SK-N-SH (cell line): ENCODE measurements at regions not wholly inside any gene's neighbourhood (a gene's known extent, or its start where the extent isn't known, plus 50 kb on each side); places are given as distances from the start of the nearest gene placed in this dataset.

ENCODE experiments used
- CTCF ChIA-PET: fragments of 300-600, 350-600 bp; formaldehyde crosslinking; extraction: SDS; loops from one replicate; lab custom pipeline; 2021; lab: Yijun Ruan, JAX
- POLR2A ChIA-PET: fragments of 350-600 bp; sonication (Branson Sonifier 250); formaldehyde crosslinking; extraction: SDS; loops from one replicate; lab custom pipeline; 2020; ENCODE audit warnings: antibody characterized with exemption, inconsistent platforms; lab: Yijun Ruan, JAX
- DNase-seq: peaks from one replicate; pipeline ENCODE4 v3.0.0; 2012
- H2AFZ ChIP-seq: fragments of 200-600 bp; sonication (generic); 2 replicates; pipeline ENCODE4 v1.8.1; 2016; ENCODE audit warnings: antibody characterized with exemption, mild to moderate bottlenecking, low read depth
- H3F3A ChIP-seq: fragments of 200-600 bp; sonication (generic); replicated peaks from 2 replicates; pipeline ENCODE3; 2016; ENCODE audit warnings: antibody characterized with exemption, mild to moderate bottlenecking; ENCODE audit not compliant: insufficient read depth
- H3K27ac ChIP-seq, 2 experiments: fragments of 200-500 bp in 1 of 2; fragments of 200-600 bp in 1 of 2; sonication (Bioruptor generic) in 1 of 2; sonication (generic), shearing (Covaris generic) in 1 of 2; 2 replicates each; pipeline versions ENCODE4 v1.5.1 to v1.6.1; 2014 to 2016; ENCODE audit warnings: low read depth in 2 of 2, inconsistent platforms in 1 of 2, low read length in 1 of 2, mild to moderate bottlenecking in 1 of 2, mixed read lengths in 1 of 2
- H3K27me3 ChIP-seq: fragments of 200-600 bp; sonication (generic), shearing (Covaris generic); 2 replicates; pipeline ENCODE4 v1.6.1; 2016; ENCODE audit warnings: mixed run types; ENCODE audit not compliant: insufficient read depth
- H3K36me3 ChIP-seq, 2 experiments: fragments of 200-500 bp in 1 of 2; fragments of 200-600 bp in 1 of 2; sonication (Bioruptor generic) in 1 of 2; sonication (generic) in 1 of 2; replicated peaks in 1 of 2; 2 replicates each; pipeline versions ENCODE3 to v1.5.1; 2014 to 2016; ENCODE audit warnings: low read length in 1 of 2, mild to moderate bottlenecking in 1 of 2; ENCODE audit not compliant: insufficient read depth in 2 of 2, control insufficient read depth in 1 of 2
- H3K4me1 ChIP-seq, 2 experiments: fragments of 200-500 bp in 1 of 2; fragments of 200-600 bp in 1 of 2; sonication (Bioruptor generic) in 1 of 2; sonication (generic), shearing (Covaris generic) in 1 of 2; 2 replicates each; pipeline versions ENCODE4 v1.5.1 to v1.6.1; 2014 to 2016; ENCODE audit warnings: low read depth in 1 of 2, low read length in 1 of 2, mixed run types in 1 of 2; ENCODE audit not compliant: insufficient read depth in 2 of 2, control insufficient read depth in 1 of 2
- H3K4me2 ChIP-seq: fragments of 200-600 bp; sonication (generic), shearing (Covaris generic); 2 replicates; pipeline ENCODE4 v1.6.1; 2017; ENCODE audit warnings: mixed run types
- H3K4me3 ChIP-seq, 2 experiments: fragments of 200-500 bp in 1 of 2; fragments of 200-600 bp in 1 of 2; sonication (Bioruptor generic) in 1 of 2; sonication (generic), shearing (Covaris generic) in 1 of 2; 2 replicates each; pipeline versions ENCODE4 v1.5.1 to v1.8.1; 2014 to 2016; ENCODE audit warnings: low read depth in 2 of 2, inconsistent platforms in 1 of 2, low read length in 1 of 2, mild to moderate bottlenecking in 1 of 2, mixed read lengths in 1 of 2, moderate library complexity in 1 of 2
- H3K79me2 ChIP-seq: fragments of 200-600 bp; sonication (generic); 2 replicates; pipeline ENCODE4 v1.8.1; 2017; ENCODE audit warnings: mild to moderate bottlenecking; ENCODE audit not compliant: insufficient read depth
- H3K9ac ChIP-seq: fragments of 200-600 bp; sonication (generic); 2 replicates; pipeline ENCODE4 v1.6.1; 2017; ENCODE audit warnings: mixed run types
- H3K9me2 ChIP-seq: fragments of 200-600 bp; sonication (generic); 2 replicates; pipeline ENCODE4 v1.6.1; 2017; ENCODE audit warnings: mixed run types
- H3K9me3 ChIP-seq: fragments of 200-600 bp; sonication (generic); 2 replicates; pipeline ENCODE4 v1.6.1; 2017; ENCODE audit warnings: mixed run types, mild to moderate bottlenecking, moderate library complexity
- H4K20me1 ChIP-seq: fragments of 200-600 bp; sonication (generic); 2 replicates; pipeline ENCODE4 v1.6.1; 2017; ENCODE audit warnings: mild to moderate bottlenecking, mixed run types; ENCODE audit not compliant: insufficient read depth
- EP300 ChIP-seq, 2 experiments: IDR thresholded peaks; 2 replicates each; pipeline versions ENCODE4 v1.4.0 to v1.6.1; 2012; ENCODE audit warnings: borderline replicate concordance in 1 of 2, low read depth in 1 of 2, low read length in 1 of 2
- EZH2phosphoT487 ChIP-seq: fragments of 200-600 bp; sonication (generic); IDR thresholded peaks from 2 replicates; pipeline ENCODE4 v1.6.1; 2017; ENCODE audit warnings: low read depth, mixed run types, mild to moderate bottlenecking, antibody characterized with exemption, moderate library complexity, borderline replicate concordance
- FOSL2 ChIP-seq: IDR thresholded peaks from 2 replicates; pipeline ENCODE4 v1.4.0; 2012; ENCODE audit warnings: low read depth, mild to moderate bottlenecking, moderate library complexity, borderline replicate concordance
- FOXJ3 ChIP-seq: sonication (generic); formaldehyde crosslinking; IDR thresholded peaks from 2 replicates; pipeline ENCODE4 v1.5.1; 2020; ENCODE audit warnings: mild to moderate bottlenecking, missing genetic modification reagents
- FOXM1 ChIP-seq: IDR thresholded peaks from 2 replicates; pipeline ENCODE4 v1.4.0; 2012; ENCODE audit warnings: low read depth, mild to moderate bottlenecking
- GATA2 ChIP-seq: sonication (generic); formaldehyde crosslinking; IDR thresholded peaks from 2 replicates; pipeline ENCODE4 v1.5.0; 2020; ENCODE audit warnings: mild to moderate bottlenecking, missing genetic modification reagents
- JUND ChIP-seq: IDR thresholded peaks from 2 replicates; pipeline ENCODE4 v1.4.0; 2012
- MEF2A ChIP-seq: IDR thresholded peaks from 2 replicates; pipeline ENCODE4 v1.4.0; 2012; ENCODE audit warnings: low read depth, borderline replicate concordance
- MXI1 ChIP-seq: IDR thresholded peaks from 2 replicates; pipeline ENCODE4 v1.6.1; 2012; ENCODE audit warnings: mild to moderate bottlenecking, low read depth, low read length, improper control_type of control experiment
- NRF1 ChIP-seq: IDR thresholded peaks from 2 replicates; pipeline ENCODE4 v1.6.1; 2012; ENCODE audit warnings: low read depth, mild to moderate bottlenecking, low read length
- RAD21 ChIP-seq: IDR thresholded peaks from 2 replicates; pipeline ENCODE4 v1.6.1; 2012; ENCODE audit warnings: mild to moderate bottlenecking, low read length
- RCOR1 ChIP-seq: fragments of 150-350 bp; IDR thresholded peaks from 2 replicates; pipeline ENCODE4 v1.6.1; 2017; ENCODE audit warnings: antibody characterized with exemption, low read length
- RXRA ChIP-seq: IDR thresholded peaks from 2 replicates; pipeline ENCODE4 v1.4.0; 2012; ENCODE audit warnings: low read depth, mild to moderate bottlenecking, borderline replicate concordance
- SMC3 ChIP-seq: IDR thresholded peaks from 2 replicates; pipeline ENCODE4 v1.6.1; 2012; ENCODE audit warnings: low read depth, low read length, improper control_type of control experiment
- TAF1 ChIP-seq: IDR thresholded peaks from 2 replicates; pipeline ENCODE4 v1.6.1; 2012; ENCODE audit warnings: low read depth, mild to moderate bottlenecking, low read length, moderate library complexity, borderline replicate concordance
- TEAD4 ChIP-seq: IDR thresholded peaks from 2 replicates; pipeline ENCODE4 v1.4.0; 2012; ENCODE audit warnings: mild to moderate bottlenecking, borderline replicate concordance; ENCODE audit not compliant: insufficient read depth
- USF1 ChIP-seq: IDR thresholded peaks from 2 replicates; pipeline ENCODE4 v1.4.0; 2012; ENCODE audit warnings: low read depth, borderline replicate concordance
- WGBS: methylation state at CpG from one replicate; pipeline ENCODE4 v1.1.6; 2017; ENCODE audit warnings: low lambda C conversion rate; 5-methylcytosine and 5-hydroxymethylcytosine counted together
- TF ChIP-seq, protein P1 (sequence below): fragments of 150-350 bp; IDR thresholded peaks from 2 replicates; pipeline ENCODE4 v1.6.1; 2016; ENCODE audit warnings: mild to moderate bottlenecking, low read depth, low read length
- TF ChIP-seq, protein P2 (sequence below): fragments of 150-350 bp; IDR thresholded peaks from 2 replicates; pipeline ENCODE4 v1.6.1; 2017; ENCODE audit warnings: antibody characterized with exemption, low read length, low read depth, borderline replicate concordance

DNA sequence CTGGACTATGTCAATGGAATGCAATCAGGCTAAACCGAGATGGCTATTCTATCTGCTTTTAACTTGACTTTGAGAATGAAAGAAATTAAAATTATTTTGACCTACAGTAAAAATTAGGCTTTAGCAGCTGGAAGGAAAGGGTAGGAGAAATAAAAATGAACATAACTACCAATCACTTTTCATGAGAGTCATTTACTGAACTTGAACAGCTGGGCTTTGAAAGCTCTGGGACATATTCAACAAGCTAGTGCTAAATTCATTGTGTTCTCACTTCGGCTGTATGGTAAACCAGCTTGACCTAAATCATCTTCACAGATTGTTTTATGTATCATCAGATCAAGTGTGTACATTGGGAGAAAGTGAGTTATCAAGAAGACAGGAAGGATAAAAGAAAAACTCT, 161.5 kb upstream of the STXBP5 start:
- H2AFZ ChIP-seq = no peak overlapping the region
- no peaks in the 10 kb centered on the region for H3F3A ChIP-seq
- no peaks in the 10 kb centered on the region for H3K36me3 ChIP-seq
- no peaks in the 10 kb centered on the region for H3K9me2 ChIP-seq
- H3K79me2 ChIP-seq = no peaks in the 10 kb centered on the region
- no peak overlapping the region for H3K27ac ChIP-seq
- no peak overlapping the region for H3K9ac ChIP-seq
- no peak overlapping the region for H3K4me2 ChIP-seq
- no peak for DNase-seq
- no peak for TF ChIP-seq TAF1
- TF ChIP-seq GATA2 (CRISPR knock-in tag) = no peak
- TF ChIP-seq, protein P1, sequence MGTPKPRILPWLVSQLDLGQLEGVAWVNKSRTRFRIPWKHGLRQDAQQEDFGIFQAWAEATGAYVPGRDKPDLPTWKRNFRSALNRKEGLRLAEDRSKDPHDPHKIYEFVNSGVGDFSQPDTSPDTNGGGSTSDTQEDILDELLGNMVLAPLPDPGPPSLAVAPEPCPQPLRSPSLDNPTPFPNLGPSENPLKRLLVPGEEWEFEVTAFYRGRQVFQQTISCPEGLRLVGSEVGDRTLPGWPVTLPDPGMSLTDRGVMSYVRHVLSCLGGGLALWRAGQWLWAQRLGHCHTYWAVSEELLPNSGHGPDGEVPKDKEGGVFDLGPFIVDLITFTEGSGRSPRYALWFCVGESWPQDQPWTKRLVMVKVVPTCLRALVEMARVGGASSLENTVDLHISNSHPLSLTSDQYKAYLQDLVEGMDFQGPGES = no peak
- TF ChIP-seq TEAD4 = no peak
- TF ChIP-seq USF1 = no peak
- TF ChIP-seq NRF1 = no peak
- TF ChIP-seq JUND = no peak
- no peak for TF ChIP-seq FOSL2
- TF ChIP-seq MXI1 = no peak
- TF ChIP-seq SMC3 = no peak
- no peak for TF ChIP-seq MEF2A
- TF ChIP-seq RCOR1 = no peak
- TF ChIP-seq, protein P2, sequence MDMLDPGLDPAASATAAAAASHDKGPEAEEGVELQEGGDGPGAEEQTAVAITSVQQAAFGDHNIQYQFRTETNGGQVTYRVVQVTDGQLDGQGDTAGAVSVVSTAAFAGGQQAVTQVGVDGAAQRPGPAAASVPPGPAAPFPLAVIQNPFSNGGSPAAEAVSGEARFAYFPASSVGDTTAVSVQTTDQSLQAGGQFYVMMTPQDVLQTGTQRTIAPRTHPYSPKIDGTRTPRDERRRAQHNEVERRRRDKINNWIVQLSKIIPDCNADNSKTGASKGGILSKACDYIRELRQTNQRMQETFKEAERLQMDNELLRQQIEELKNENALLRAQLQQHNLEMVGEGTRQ = no peak
- TF ChIP-seq, all 33 proteins: peak for 0
- Histone ChIP-seq H3K4me1 (no peaks in the 10 kb centered on the region; a peak in 3 of 4 replicates), H4K20me1 (no peaks in the 10 kb centered on the region), H3K9me3 (peaks cover 9% of the 10 kb centered on the region), H3K4me3 (no peak overlapping the region), H3K27me3 (no peaks in the 10 kb centered on the region)
- 49% methylated on average over 2 of the region's 2 CpGs for WGBS
- ChIA-PET CTCF (interaction anchor here (1.2 to 1.8 kb wide), 3 partner anchors 15 to 22 kb away, joined by 3 to 4 read pairs (median 4); no protein-coding TSS in a partner anchor), POLR2A (no interaction called here)

DNA sequence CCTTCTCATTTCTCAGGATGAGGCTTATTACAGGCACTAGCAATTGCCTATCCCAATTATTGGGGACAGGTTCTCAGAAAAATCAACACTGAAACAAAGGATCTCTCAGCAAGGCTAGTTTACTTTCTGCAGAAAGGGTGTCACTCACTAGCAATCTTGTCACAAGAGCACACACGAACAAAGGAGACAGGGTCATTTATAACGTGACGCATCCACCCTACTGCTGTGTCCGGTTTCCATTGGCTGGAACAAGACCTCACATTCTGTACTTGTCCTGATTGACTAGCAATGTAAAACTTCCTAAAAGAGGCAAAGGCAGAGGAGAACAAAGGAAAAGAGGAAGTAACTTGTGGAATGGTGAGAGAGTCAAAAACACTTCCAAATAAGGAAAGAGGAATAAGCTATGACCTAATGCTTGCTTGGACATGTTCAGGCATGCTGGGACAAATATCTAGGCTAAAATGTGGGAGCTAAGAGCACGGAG, 160.2 kb upstream of the STXBP5 start:
- Histone ChIP-seq H3K27ac (no peak overlapping the region), H3F3A (no peaks in the 10 kb centered on the region), H3K9me3 (peaks cover 9% of the 10 kb centered on the region), H3K9me2 (no peaks in the 10 kb centered on the region), H3K36me3 (no peaks in the 10 kb centered on the region), H2AFZ (peak overlapping the region; percentile 29; the same call in 1 of the 2 replicates), H4K20me1 (no peaks in the 10 kb centered on the region), H3K79me2 (no peaks in the 10 kb centered on the region), H3K4me2 (no peak overlapping the region), H3K4me3 (no peak overlapping the region), H3K9ac (no peak overlapping the region), H3K27me3 (no peaks in the 10 kb centered on the region), H3K4me1 (no peaks in the 10 kb centered on the region; a peak in 3 of 4 replicates)
- TF ChIP-seq FOXJ3 (CRISPR knock-in tag) (no peak), RXRA (no peak), EZH2phosphoT487 (no peak), MXI1 (no peak), TAF1 (no peak), RAD21 (no peak), FOXM1 (no peak), RCOR1 (no peak), EP300 (IDR thresholded peaks at IDR 0.05; ENCODE audit: borderline replicate concordance in 1 of 2, low read depth in 1 of 2, low read length in 1 of 2) (no peak), FOSL2 (no peak)
- POLR2A ChIA-PET = no interaction called here
- CTCF ChIA-PET = no interaction called here
- 73% methylated on average over 5 of the region's 5 CpGs for WGBS
- DNase-seq = no peak
